Lower lobe of right lung (tissue), 2 donors: ENCODE measurements at regions not wholly inside any gene's neighbourhood (a gene's known extent, or its start where the extent isn't known, plus 50 kb on each side); places are given as distances from the start of the nearest gene placed in this dataset.
"Not testable (repeated sequence)": the region's sequence is repeated elsewhere in the genome, so short reads cannot be mapped to it uniquely, and the experiment has no call there.

Experiments used
- ATAC-seq, 2 donors: fragments of 200-7000 bp; cut with Tn5 transposase; one replicate each; pipeline ENCODE4 v1.9.1; 2020 to 2022; ENCODE audit warnings: mild to moderate bottlenecking in 2 of 2, moderate library complexity in 2 of 2
- DNase-seq: peaks from one replicate; pipeline ENCODE4 v3.0.0-alpha.2; 2020
- H3K27ac ChIP-seq: fragments of 200-600 bp; one replicate; pipeline ENCODE4 v1.8.0; 2022
- H3K27me3 ChIP-seq: fragments of 200-600 bp; one replicate; pipeline ENCODE4 v1.8.0; 2022; ENCODE audit warnings: low read depth
- H3K36me3 ChIP-seq: fragments of 200-600 bp; one replicate; pipeline ENCODE4 v1.8.0; 2022; ENCODE audit warnings: mild to moderate bottlenecking
- H3K4me1 ChIP-seq: fragments of 200-600 bp; one replicate; pipeline ENCODE4 v1.8.0; 2022
- H3K4me3 ChIP-seq: fragments of 200-600 bp; one replicate; pipeline ENCODE4 v1.8.0; 2022; ENCODE audit warnings: mild to moderate bottlenecking
- H3K9me3 ChIP-seq: fragments of 200-600 bp; one replicate; pipeline ENCODE4 v1.8.0; 2022
- intact Hi-C: fragments of 100-400 bp; cut with DNase I; formaldehyde crosslinking; loops from one replicate; pipeline ENCODE4 v1.11.0; 2022
- TF ChIP-seq, protein P1 (sequence below): fragments of 200-600 bp; IDR thresholded peaks from one replicate; pipeline ENCODE4 v1.8.0; 2022; ENCODE audit warnings: antibody characterized with exemption, mild to moderate bottlenecking
- donor health status: DM: no; HTN: yes; CAD: no; lungs with severe emphysema.

DNA sequence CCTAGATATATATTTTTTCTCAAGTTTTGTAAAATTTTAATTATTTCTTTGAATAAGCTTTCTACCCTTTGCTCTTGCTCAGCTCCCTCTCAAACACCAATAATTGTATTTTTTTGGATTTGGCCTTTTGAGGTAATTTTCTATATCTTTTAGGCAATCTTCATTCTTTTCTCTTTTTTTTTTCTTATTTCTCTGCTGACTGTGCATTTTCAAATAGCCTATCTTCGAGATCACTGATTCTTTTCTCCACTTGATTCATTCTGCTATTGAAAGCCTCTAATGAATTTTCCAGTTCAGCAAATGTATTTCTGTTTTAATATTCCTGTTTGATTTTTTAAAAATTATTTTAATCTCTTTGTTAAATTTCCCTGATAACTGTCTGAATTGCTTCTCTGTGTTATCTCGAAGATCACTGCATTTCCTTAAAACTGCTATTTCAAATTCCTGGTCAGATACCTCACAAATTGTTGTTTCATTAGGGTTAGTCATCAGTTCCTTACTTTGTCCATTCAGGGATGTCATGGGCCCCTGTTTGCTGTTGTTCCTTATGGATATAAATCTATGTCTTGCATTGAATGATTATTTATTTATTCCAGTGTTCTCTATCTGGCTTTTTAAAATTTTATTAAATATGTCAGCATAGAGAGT is 100.1 kb upstream of the UNC5B start:
- Histone ChIP-seq H3K4me1 (no peaks in the 10 kb centered on the region), H3K36me3 (no peaks in the 10 kb centered on the region), H3K27ac (no peak overlapping the region), H3K27me3 (peaks cover 4% of the 10 kb centered on the region), H3K9me3 (peaks cover 13% of the 10 kb centered on the region), H3K4me3 (no peak overlapping the region)
- DNase-seq = no peak
- intact Hi-C loops = no loop called here
- ATAC-seq = no peak
- TF ChIP-seq, protein P1, sequence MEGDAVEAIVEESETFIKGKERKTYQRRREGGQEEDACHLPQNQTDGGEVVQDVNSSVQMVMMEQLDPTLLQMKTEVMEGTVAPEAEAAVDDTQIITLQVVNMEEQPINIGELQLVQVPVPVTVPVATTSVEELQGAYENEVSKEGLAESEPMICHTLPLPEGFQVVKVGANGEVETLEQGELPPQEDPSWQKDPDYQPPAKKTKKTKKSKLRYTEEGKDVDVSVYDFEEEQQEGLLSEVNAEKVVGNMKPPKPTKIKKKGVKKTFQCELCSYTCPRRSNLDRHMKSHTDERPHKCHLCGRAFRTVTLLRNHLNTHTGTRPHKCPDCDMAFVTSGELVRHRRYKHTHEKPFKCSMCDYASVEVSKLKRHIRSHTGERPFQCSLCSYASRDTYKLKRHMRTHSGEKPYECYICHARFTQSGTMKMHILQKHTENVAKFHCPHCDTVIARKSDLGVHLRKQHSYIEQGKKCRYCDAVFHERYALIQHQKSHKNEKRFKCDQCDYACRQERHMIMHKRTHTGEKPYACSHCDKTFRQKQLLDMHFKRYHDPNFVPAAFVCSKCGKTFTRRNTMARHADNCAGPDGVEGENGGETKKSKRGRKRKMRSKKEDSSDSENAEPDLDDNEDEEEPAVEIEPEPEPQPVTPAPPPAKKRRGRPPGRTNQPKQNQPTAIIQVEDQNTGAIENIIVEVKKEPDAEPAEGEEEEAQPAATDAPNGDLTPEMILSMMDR = no peak

DNA sequence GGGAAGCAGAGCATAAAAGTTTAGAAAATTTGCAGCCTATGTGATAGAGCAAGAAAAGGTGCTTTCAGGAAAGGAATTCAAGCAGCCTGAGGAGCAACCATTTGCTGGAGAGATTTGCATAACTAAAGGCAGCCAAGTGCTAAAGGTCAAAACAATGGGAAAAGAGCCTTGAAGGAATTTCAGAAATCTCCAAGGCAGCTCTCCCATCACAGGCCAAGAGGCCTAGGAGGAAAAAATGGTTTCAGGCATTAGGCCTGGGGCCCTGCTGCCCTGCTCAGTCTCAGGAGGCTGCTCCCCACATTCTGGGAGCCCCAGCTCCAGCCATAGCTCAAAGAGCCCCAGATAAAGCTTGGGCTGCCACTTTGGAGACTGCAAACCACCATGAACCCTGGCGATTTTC is 95.9 kb upstream of the UNC5B start:
- peaks cover 25% of the 10 kb centered on the region for H3K9me3 ChIP-seq
- H3K27me3 ChIP-seq = peaks cover 4% of the 10 kb centered on the region
- intact Hi-C loops = no loop called here

DNA sequence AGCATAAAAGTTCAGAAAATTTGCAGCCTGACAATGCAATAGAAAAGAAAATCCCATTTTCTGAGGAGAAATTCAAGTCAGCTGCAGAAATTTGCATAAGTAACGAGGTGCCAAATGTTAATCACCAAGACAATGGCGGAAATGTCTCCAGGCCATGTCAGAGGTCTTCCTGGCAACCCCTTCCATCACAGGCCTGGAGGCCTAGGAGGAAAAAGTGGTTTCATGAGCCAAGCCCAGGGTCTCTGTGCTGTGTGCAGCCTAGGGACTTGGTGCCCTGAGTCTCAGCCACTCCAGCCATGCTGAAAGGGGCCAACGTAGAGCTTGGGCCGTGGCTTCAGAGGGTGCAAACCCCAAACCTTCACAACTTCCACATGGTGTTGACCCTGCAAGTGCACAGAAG is 94.8 kb upstream of the UNC5B start:
- H3K4me3 ChIP-seq, H3K4me1 ChIP-seq, ATAC-seq, H3K36me3 ChIP-seq, H3K27ac ChIP-seq, DNase-seq, intact Hi-C loops, H3K27me3 ChIP-seq: not testable (repeated sequence)
- H3K9me3 ChIP-seq = peaks cover 25% of the 10 kb centered on the region

More for the DNA sequence above, 95.9 kb upstream of the UNC5B start:
- Histone ChIP-seq H3K4me1 (no peaks in the 10 kb centered on the region), H3K4me3 (no peak overlapping the region), H3K36me3 (no peaks in the 10 kb centered on the region), H3K27ac (no peak overlapping the region)
- DNase-seq (no peak), ATAC-seq (no peak)
- TF ChIP-seq, protein P1 = no peak

DNA sequence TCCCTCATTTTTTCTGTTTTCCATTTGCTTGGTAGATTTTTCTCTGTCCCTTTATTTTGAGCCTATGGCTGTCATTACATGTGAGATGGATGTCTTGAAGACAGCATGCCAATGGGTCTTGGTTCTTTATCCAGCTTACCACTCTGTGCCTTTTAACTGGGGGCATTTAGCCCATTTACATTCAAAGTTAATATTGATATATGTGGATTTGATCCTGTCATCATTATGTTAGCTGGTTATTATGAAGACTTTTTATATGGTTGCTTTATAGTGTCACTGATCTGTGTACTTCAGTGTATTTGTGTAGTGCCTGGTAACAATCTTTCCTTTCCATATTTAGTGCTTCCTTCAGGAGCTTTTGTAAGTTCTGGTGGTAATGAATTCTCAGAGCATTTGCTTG is 89.3 kb upstream of the UNC5B start:
- Histone ChIP-seq H3K27ac (no peak overlapping the region), H3K4me3 (no peak overlapping the region), H3K4me1 (no peaks in the 10 kb centered on the region), H3K9me3 (peaks cover 5% of the 10 kb centered on the region), H3K36me3 (no peaks in the 10 kb centered on the region), H3K27me3 (peaks cover 10% of the 10 kb centered on the region)
- DNase-seq (no peak), ATAC-seq (no peak)
- TF ChIP-seq, protein P1 = no peak
- intact Hi-C loops = no loop called here

DNA sequence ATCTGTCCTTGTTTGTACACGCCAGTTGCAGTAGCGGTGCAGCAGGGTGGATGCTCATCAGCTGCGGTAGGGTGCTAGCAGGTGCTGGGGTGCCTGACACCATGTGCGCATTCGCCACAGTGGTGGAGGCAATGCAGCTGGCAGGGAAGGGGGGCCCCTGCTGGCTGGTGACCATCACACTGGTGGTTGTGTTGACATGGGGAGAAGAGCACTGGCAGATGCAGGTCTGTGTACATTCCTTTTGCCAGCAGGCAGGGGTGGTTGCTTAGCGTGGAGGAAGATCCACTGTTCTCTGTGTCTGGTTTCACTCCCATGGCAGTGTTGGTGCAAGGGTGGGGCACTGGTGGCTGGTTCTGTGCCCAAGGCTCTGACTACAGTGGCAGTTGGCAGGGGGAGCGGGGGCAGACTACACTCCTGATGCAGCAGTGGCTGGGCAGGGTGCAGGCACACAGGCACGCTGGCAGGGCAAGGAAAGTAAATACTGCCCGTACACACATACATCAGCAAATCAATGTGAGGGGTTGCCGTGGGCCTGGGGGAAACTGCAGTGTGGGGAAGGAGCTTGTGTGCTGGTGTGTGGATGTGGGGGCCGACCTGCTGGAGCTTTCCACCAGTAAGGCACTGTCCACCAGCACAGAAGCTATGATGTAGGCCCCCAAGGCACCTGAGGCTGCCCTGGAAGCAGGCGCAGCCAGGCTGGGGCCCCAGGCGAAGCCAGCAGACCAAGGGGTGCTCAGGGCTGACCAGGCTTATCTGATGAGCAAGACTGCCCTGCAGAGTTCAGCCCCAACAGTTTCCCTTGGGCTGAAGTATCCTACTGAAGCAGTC is 87.2 kb upstream of the UNC5B start:
- Histone ChIP-seq H3K36me3 (no peaks in the 10 kb centered on the region), H3K4me3 (no peak overlapping the region), H3K4me1 (peaks cover 7% of the 10 kb centered on the region), H3K27ac (no peak overlapping the region), H3K9me3 (peaks cover 3% of the 10 kb centered on the region), H3K27me3 (peaks cover 10% of the 10 kb centered on the region)
- intact Hi-C loops = no loop called here
- DNase-seq = no peak
- TF ChIP-seq, protein P1 = no peak
- ATAC-seq = no peak

DNA sequence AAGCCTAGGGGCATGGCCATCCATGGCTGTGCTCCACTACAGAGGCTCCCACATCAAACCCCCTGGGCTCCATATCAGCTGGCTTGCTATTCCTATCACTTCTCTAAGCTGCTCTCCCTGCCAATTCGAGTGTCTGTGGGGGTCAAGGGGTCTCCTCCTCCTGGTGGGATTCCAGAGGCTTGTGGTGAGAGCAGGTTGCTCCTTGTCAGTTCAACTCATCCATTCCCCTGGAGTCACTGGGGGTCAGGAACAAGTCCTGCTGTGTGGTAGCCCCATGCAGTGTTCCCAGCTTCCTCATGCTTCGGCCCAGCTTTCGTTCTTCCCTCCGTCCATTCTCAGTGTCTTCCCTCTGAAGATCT is 86.6 kb upstream of the UNC5B start:
- TF ChIP-seq, protein P1 = no peak
- Histone ChIP-seq H3K4me1 (peaks cover 7% of the 10 kb centered on the region), H3K4me3 (no peak overlapping the region), H3K27ac (no peak overlapping the region), H3K9me3 (no peaks in the 10 kb centered on the region), H3K36me3 (no peaks in the 10 kb centered on the region), H3K27me3 (peaks cover 10% of the 10 kb centered on the region)
- intact Hi-C loops = no loop called here
- ATAC-seq = no peak
- no peak for DNase-seq
